ENCODE measurements at regions not wholly inside any gene's neighbourhood (a gene's known extent, or its start where the extent isn't known, plus 50 kb on each side); places are given as distances from the start of the nearest gene placed in this dataset.

- TF ChIP-seq CTCF (conservative IDR thresholded peaks at IDR 0.05) (no peak), ZFX (IDR thresholded peaks at IDR 0.05) (no peak)
Observed at GRCh38 chr5:135645336-135646180, 66.8 kb upstream of the CXCL14 start.
